IPS-18a (cell line): ENCODE measurements at regions not wholly inside any gene's neighbourhood (a gene's known extent, or its start where the extent isn't known, plus 50 kb on each side); places are given as distances from the start of the nearest gene placed in this dataset.

Experiments
- H3K27ac ChIP-seq: one replicate; pipeline ENCODE4 v1.5.1; 2013; ENCODE audit warnings: low read length
- H3K27me3 ChIP-seq: one replicate; pipeline ENCODE4 v1.6.1; 2013; ENCODE audit warnings: mild to moderate bottlenecking, low read length; ENCODE audit not compliant: control insufficient read depth, insufficient read depth
- H3K36me3 ChIP-seq: one replicate; pipeline ENCODE4 v1.6.1; 2013; ENCODE audit warnings: low read depth, low read length; ENCODE audit not compliant: control insufficient read depth
- H3K4me1 ChIP-seq: one replicate; pipeline ENCODE4 v1.6.1; 2013; ENCODE audit warnings: low read depth, low read length; ENCODE audit not compliant: control insufficient read depth
- H3K4me3 ChIP-seq: one replicate; pipeline ENCODE4 v1.5.1; 2013; ENCODE audit warnings: low read length
- H3K9ac ChIP-seq: one replicate; pipeline ENCODE4 v1.6.1; 2013; ENCODE audit warnings: mild to moderate bottlenecking, low read length, moderate library complexity
- H3K9me3 ChIP-seq: one replicate; pipeline ENCODE4 v1.6.1; 2013; ENCODE audit warnings: low read depth, low read length; ENCODE audit not compliant: control insufficient read depth

DNA sequence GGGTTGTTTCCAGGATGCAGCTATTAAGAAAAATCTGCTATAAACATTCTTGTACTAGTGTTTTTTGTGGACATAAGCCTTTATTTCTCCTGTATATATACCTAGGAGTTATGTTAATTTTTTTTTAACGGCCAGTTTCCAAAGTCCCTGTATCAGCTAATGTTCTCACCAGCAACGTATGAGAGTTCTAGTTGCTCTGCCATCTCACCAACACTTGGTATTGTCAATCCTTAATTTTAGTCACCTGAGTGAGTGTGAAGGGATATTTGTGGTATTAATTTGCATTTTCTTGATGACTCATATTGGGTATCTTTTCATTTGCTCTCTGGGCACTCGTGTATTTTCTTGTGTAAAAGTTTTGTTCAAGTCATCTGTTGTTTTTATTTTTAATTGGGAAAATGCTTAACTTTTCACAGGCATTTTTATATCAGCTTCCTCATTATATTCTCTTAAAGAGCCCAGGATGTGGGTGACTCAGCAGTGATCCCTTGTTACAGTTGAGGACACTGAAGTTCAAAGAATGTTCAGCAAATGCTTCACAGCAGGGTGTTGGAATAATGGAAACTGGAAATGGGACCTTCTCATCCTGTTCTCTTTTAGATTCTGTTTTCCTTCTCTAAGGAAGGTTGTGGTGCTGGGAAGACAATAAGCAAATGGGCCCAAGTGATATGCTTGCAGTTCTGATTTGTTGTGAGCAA is 176.3 kb upstream of the PRNP start:
- Histone ChIP-seq H3K27ac (no peak overlapping the region), H3K4me1 (peaks cover 19% of the 10 kb centered on the region)

DNA sequence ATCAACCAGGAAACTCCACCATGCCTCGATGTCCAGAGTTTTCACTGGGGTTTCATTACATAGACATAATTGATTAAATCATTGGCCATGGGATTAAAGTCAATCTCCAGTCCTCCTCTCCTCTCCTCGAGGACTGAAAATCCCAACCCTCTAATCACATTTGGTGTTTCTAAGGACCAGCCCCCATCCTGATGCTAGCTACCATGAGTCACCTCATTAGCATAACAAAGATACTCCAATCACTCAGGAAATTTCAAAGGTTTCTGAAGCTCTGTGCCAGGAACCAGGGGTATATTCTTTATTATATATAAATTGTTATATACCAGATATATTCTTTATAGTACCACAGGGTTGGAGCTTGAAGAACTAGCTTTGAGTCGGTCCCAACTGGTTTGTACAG is 177.5 kb upstream of the PRNP start:
- no peaks in the 10 kb centered on the region for H3K27me3 ChIP-seq
- H3K36me3 ChIP-seq: no peaks in the 10 kb centered on the region
- no peak overlapping the region for H3K27ac ChIP-seq

More for the DNA sequence above, 176.3 kb upstream of the PRNP start:
- no peaks in the 10 kb centered on the region for H3K27me3 ChIP-seq
- H3K9me3 ChIP-seq: peaks cover 3% of the 10 kb centered on the region
- no peak overlapping the region for H3K4me3 ChIP-seq
- no peak overlapping the region for H3K9ac ChIP-seq
- no peaks in the 10 kb centered on the region for H3K36me3 ChIP-seq

DNA sequence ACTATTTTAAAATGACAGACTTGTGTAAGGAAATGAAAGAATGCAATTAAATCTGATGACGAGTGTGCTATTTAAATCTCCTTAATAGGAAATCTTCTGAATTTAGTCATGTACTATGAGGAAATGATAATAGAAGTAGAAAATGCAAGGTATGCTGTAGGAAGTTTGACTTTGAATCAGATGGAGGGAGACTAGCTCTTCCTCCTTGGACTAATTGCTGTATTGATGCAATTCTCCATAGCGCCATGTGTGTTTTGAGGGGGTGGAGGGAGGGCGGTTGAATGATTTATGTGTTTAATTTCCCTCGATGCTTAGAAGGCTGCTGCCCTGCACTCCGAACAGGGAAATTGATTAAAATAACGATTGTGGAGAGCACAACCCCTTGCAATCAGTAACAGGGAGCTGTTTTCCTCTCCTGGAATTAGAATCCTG is 179.0 kb upstream of the PRNP start:
- Histone ChIP-seq H3K27ac (no peak overlapping the region), H3K4me3 (no peak overlapping the region)

More for the DNA sequence above, 177.5 kb upstream of the PRNP start:
- H3K4me1 ChIP-seq: peaks cover 19% of the 10 kb centered on the region
- no peak overlapping the region for H3K4me3 ChIP-seq
- H3K9ac ChIP-seq: no peak overlapping the region
- peaks cover 3% of the 10 kb centered on the region for H3K9me3 ChIP-seq

DNA sequence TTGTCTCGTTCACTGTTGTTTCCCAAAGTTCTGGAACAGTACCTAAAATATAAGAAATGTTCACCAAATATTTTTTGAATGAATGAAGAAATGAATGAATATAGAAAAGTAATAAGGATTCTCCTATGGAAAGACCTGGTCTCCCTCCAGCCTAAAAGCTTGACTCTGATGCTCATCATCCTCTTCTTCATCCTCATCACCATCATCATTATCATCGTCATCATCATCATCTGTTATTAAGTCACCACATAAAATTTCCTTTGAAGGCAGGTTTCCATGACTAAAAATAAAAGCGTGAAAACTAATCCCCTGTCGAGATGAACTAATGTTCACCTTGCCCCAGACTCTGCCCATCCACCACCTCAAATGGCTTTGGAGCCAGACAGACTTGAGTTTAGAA is 181.4 kb upstream of the PRNP start:
- Histone ChIP-seq H3K4me1 (peaks cover 8% of the 10 kb centered on the region), H3K27me3 (no peaks in the 10 kb centered on the region), H3K9me3 (peaks cover 11% of the 10 kb centered on the region), H3K36me3 (no peaks in the 10 kb centered on the region), H3K4me3 (no peak overlapping the region), H3K27ac (no peak overlapping the region), H3K9ac (no peak overlapping the region)

More for the DNA sequence above, 179.0 kb upstream of the PRNP start:
- peaks cover 3% of the 10 kb centered on the region for H3K9me3 ChIP-seq
- H3K9ac ChIP-seq: no peak overlapping the region
- no peaks in the 10 kb centered on the region for H3K36me3 ChIP-seq
- no peaks in the 10 kb centered on the region for H3K27me3 ChIP-seq
- H3K4me1 ChIP-seq: peaks cover 13% of the 10 kb centered on the region

DNA sequence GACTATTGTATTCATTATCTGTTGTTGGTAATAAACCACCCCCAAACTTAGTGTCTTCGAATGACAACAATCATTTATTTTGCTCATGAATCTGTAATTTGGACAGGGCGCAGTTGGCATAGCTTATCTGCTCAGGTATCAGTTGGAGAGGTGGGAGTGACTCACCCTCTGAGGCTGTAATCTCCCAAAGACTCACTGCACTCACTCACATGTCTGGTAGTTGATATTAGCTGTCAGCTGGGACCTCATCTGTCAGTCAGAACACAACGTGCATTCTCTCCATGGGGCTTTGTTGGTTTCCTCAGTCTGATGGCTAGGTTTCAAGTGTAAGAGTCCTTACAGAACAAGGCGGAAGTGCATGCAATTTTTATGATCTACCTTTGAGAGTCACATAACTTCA is 183.5 kb upstream of the PRNP start:
- Histone ChIP-seq H3K27ac (no peak overlapping the region), H3K4me3 (no peak overlapping the region), H3K27me3 (no peaks in the 10 kb centered on the region), H3K9ac (no peak overlapping the region), H3K36me3 (no peaks in the 10 kb centered on the region), H3K4me1 (peaks cover 3% of the 10 kb centered on the region), H3K9me3 (peaks cover 8% of the 10 kb centered on the region)

DNA sequence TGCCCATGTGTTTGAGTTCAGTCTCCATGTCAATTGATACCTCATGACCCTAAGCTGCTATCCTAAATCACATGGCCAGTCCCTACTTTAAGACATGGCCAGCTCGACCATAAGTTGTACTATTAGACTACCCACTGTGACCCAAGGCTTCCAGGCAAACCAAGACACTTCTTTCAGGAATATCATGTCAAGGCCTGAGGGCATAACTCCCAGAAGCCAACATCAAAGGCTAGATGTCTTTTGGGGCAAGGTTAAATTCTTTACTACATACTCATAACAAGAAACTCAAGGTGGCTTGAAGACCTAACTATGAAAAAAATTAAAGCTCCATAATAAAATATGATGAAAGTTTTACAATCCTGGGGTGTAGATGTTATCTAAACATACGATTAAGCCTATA is 192.9 kb upstream of the PRNP start:
- Histone ChIP-seq H3K4me3 (no peak overlapping the region), H3K9me3 (no peaks in the 10 kb centered on the region), H3K27ac (no peak overlapping the region), H3K4me1 (no peaks in the 10 kb centered on the region), H3K9ac (no peak overlapping the region), H3K36me3 (no peaks in the 10 kb centered on the region), H3K27me3 (no peaks in the 10 kb centered on the region)

DNA sequence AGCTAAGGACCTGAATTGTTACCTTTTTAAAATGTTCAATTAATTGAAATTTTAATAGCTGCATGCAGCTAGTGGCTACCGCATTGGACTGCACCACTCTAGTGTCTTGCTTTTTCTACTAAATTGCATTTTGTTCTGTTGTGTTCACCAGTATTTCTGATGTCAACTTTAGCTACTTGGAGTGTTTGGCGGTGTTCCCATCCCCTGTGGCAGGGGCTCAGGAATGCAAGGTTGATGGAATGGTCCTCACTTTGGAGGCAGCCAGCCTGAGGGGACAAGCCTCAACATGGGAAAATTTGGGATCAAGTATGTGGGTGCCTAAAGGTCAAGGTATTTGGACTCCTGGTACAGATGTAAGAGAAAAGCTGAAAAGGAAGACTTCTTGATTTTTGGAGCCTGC is 194.6 kb upstream of the PRNP start:
- Histone ChIP-seq H3K27ac (no peak overlapping the region), H3K27me3 (no peaks in the 10 kb centered on the region), H3K9ac (no peak overlapping the region), H3K9me3 (no peaks in the 10 kb centered on the region), H3K36me3 (no peaks in the 10 kb centered on the region), H3K4me1 (no peaks in the 10 kb centered on the region), H3K4me3 (no peak overlapping the region)

DNA sequence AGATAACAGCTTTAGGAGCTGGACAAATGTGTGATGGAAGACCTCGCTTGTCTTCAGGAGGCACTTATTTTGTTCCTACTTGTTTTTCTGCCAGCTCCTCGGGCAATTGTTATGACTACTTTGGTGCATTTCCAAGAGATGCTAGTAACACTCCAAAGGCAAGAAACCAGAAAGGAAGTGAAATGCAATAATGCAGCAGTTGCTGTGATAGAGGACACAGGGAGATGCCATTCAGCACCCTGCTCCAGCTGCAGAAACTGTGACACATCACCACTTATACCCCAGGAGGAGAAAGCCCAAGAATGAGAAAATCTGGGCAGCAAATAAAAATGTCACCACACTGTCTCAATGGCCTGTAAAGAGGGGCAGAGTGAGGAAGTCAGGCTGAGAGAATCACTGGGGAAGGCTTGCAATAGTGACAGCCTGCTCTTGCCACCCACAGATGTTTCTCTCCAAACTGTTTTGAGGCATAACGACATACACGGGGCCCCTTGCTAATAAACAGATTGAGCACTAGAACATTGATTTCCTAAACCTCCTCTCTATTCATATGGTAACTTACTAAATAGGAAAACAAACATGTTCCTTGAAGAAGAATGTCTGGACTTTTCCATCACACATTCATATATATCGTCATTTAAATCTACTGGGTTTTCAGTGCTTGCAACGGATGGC is 195.5 kb upstream of the PRNP start:
- Histone ChIP-seq H3K27ac (no peak overlapping the region), H3K36me3 (no peaks in the 10 kb centered on the region), H3K4me1 (no peaks in the 10 kb centered on the region)

DNA sequence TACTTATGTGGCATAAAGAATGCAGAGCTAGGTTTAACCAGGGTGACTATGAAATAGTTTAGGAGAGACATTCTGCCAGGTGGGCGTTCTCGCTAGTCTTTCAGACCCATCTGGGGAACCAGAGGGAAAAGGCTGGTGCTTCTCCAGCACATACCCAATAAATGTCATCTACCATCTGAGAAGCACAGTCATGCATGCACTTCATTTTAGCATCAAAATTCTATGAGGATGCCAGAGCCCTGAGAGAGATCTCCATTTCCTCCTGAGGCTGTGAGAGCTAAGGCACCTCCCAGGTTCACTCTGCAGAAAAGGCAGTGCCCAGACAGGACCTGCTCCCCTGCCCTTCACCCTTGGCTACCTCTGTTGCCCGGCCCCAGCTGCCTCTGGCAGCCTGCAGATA is 196.2 kb upstream of the PRNP start:
- Histone ChIP-seq H3K9ac (no peak overlapping the region), H3K36me3 (no peaks in the 10 kb centered on the region), H3K9me3 (no peaks in the 10 kb centered on the region), H3K27ac (no peak overlapping the region), H3K4me3 (no peak overlapping the region), H3K27me3 (no peaks in the 10 kb centered on the region), H3K4me1 (no peaks in the 10 kb centered on the region)

More for the DNA sequence above, 195.5 kb upstream of the PRNP start:
- no peak overlapping the region for H3K4me3 ChIP-seq
- H3K9ac ChIP-seq: no peak overlapping the region
- no peaks in the 10 kb centered on the region for H3K27me3 ChIP-seq
- H3K9me3 ChIP-seq: no peaks in the 10 kb centered on the region

DNA sequence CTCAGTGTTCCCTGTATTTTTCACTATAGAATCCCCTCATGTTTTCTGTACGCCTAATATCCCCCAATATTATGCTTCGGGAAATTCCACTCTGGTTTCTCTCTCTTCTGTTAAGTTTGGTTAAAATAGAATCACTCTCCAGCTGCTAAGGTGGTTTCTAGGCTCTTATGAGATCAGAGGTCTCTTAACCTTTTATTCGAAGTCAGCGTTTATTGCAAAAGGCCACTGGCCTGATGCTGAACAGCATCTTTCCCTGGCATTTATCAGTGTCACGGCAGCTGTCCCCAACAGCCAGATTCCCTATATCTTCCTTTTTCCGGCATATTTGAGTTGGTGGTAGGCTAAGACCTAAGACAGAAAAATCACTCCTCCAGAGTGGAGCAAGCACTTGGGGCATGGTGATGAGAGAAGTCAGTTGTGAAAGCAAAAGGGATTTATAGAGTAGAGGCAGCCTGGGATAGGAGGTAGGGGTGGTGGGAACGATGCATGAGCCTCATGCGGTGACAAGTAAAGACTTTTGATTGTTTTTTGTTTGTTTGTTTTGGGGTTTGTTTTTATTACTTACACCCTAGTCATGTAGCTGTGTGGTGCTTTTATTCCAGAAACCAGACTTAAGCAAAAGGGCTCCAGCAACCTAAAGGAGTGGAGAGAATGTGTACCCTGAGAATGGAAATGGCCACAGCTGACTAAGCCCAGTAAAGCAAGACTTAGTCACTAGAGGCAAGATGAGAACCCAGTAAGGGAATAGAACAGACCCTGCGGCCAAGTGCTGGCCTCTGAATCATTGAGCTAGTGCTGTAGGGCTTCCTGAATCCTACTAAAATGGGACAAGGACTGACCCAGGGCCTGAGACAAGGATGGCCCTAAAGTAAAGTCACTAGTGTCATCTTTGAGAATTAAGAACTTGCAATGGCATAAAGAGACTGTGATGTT is 197.6 kb upstream of the PRNP start:
- no peaks in the 10 kb centered on the region for H3K36me3 ChIP-seq
- peaks cover 2% of the 10 kb centered on the region for H3K4me1 ChIP-seq
- no peaks in the 10 kb centered on the region for H3K9me3 ChIP-seq
- H3K27ac ChIP-seq: no peak overlapping the region
- H3K4me3 ChIP-seq: no peak overlapping the region
- no peaks in the 10 kb centered on the region for H3K27me3 ChIP-seq
- H3K9ac ChIP-seq: no peak overlapping the region

DNA sequence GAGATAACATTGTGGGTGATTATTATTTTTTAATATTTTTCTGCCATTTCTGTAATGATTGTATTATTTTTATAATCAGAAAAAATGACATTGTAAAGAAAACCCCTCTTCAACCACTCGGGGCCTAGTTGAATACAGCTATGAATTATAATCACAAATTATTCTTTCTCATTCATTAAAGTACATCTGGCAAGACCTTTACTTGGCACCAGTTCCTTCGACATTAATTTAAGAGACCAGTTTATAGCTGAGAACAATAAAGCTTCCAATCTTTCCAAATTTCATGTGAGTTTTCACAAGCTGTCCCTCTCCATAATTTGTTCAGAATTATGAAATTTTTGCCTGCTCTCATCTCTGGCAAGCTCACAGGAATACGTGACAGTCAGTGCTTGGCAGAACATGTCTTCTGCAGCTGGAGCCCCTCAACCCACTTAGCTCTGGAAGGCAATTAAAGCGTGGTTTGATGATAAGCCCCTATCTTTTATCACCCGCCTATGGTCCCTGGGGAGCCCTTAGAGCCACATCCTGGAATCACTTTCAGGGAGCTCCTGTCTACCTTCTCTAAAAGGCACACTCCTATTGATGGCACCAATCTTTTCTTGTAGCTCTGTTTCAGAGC is 201.8 kb upstream of the PRNP start:
- no peak overlapping the region for H3K27ac ChIP-seq
- no peak overlapping the region for H3K4me3 ChIP-seq
- H3K9me3 ChIP-seq: no peaks in the 10 kb centered on the region
- H3K4me1 ChIP-seq: peaks cover 25% of the 10 kb centered on the region
- H3K9ac ChIP-seq: no peak overlapping the region
- no peaks in the 10 kb centered on the region for H3K27me3 ChIP-seq
- H3K36me3 ChIP-seq: no peaks in the 10 kb centered on the region
